ENCODE measurements at regions not wholly inside any gene's neighbourhood (a gene's known extent, or its start where the extent isn't known, plus 50 kb on each side); places are given as distances from the start of the nearest gene placed in this dataset.
A peak's percentile ranks its signal among the peaks of the same experiment; 100 is the strongest.

DNA sequence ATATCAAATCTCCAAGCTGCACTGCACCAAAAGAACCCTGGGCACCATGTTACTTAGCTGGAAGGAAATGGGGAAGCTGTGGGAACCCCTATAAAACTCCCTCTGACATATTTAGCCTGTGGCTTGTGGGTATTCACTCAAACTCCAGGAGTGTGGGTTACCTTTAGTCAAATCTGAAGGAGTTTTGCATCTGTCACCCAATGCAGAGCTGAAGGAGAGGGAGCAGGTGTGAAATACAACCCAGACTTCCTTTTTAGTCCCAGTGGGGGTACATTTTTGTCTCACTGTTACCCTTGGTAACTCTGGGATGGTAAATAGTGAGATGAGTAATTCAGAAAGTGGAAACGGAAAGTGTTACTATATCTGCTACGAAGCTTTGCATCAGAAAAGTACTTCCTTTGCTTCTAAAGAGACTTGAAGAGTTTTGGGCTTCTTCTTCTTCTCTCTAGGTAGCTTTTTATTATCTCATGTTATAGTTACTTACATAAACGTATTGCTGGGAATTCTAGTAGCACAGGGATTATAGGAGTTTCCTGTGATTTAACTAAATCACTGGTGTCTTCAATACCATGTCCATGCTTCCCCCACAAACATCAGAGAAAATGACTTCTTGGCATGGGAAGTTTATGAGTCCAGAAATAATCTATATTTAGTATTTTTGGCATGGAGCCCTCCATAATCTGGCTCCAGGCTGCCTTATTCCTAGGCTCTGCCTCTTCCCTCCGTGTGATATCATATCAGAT lies 105.9 kb downstream of the AKAP11 start (continued):
- TF ChIP-seq STAT1 (conservative IDR thresholded peaks at IDR 0.05) (peak; percentile 13; the same call in 1 of the 2 replicates), ZBED1 (IDR thresholded peaks at IDR 0.05; ENCODE audit: borderline replicate concordance) (peak; percentile 97), RFX5 (IDR thresholded peaks at IDR 0.05; ENCODE audit: low read depth, low read length) (no peak), BMI1 (IDR thresholded peaks at IDR 0.05; ENCODE audit: borderline replicate concordance) (peak; percentile 98), MYC (IDR thresholded peaks at IDR 0.05; ENCODE audit: insufficient read depth, insufficient read length, insufficient replicate concordance, low read length, severe bottlenecking) (no peak), SRF (IDR thresholded peaks at IDR 0.05; ENCODE audit: low read depth in 2 of 2, low read length in 2 of 2) (peak; percentile 15 to 77; a peak in 2 of 4 replicates), RB1 (IDR thresholded peaks at IDR 0.05; ENCODE audit: borderline replicate concordance) (peak; percentile 34; the same call in 1 of the 2 replicates), SMAD5 (IDR thresholded peaks at IDR 0.05; ENCODE audit: low read depth) (no peak), PML (IDR thresholded peaks at IDR 0.05; ENCODE audit: low read length) (peak; percentile 31; the same call in 1 of the 2 replicates), SIN3A (IDR thresholded peaks at IDR 0.05; ENCODE audit: low read depth, low read length) (no peak), HDAC6 (IDR thresholded peaks at IDR 0.05; ENCODE audit: unreplicated experiment) (no peak), NBN (IDR thresholded peaks at IDR 0.05) (peak; percentile 95), CREB1 (IDR thresholded peaks at IDR 0.05; ENCODE audit: low read depth) (peak; percentile 93), KAT2A (conservative IDR thresholded peaks at IDR 0.05; ENCODE audit: control insufficient read depth, low read depth, low read length) (no peak), ZNF24 (IDR thresholded peaks at IDR 0.05) (peak; percentile 85), SMC3 (IDR thresholded peaks at IDR 0.05; ENCODE audit: borderline replicate concordance, low read length) (peak; percentile 4; the same call in 1 of the 2 replicates), CBX3 (IDR thresholded peaks at IDR 0.05; ENCODE audit: borderline replicate concordance, low read depth) (no peak)
- TF ChIP-seq, protein P1, sequence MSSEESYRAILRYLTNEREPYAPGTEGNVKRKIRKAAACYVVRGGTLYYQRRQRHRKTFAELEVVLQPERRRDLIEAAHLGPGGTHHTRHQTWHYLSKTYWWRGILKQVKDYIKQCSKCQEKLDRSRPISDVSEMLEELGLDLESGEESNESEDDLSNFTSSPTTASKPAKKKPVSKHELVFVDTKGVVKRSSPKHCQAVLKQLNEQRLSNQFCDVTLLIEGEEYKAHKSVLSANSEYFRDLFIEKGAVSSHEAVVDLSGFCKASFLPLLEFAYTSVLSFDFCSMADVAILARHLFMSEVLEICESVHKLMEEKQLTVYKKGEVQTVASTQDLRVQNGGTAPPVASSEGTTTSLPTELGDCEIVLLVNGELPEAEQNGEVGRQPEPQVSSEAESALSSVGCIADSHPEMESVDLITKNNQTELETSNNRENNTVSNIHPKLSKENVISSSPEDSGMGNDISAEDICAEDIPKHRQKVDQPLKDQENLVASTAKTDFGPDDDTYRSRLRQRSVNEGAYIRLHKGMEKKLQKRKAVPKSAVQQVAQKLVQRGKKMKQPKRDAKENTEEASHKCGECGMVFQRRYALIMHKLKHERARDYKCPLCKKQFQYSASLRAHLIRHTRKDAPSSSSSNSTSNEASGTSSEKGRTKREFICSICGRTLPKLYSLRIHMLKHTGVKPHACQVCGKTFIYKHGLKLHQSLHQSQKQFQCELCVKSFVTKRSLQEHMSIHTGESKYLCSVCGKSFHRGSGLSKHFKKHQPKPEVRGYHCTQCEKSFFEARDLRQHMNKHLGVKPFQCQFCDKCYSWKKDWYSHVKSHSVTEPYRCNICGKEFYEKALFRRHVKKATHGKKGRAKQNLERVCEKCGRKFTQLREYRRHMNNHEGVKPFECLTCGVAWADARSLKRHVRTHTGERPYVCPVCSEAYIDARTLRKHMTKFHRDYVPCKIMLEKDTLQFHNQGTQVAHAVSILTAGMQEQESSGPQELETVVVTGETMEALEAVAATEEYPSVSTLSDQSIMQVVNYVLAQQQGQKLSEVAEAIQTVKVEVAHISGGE (CRISPR knock-in tag; IDR thresholded peaks at IDR 0.05) = no peak
- TF ChIP-seq, protein P2, sequence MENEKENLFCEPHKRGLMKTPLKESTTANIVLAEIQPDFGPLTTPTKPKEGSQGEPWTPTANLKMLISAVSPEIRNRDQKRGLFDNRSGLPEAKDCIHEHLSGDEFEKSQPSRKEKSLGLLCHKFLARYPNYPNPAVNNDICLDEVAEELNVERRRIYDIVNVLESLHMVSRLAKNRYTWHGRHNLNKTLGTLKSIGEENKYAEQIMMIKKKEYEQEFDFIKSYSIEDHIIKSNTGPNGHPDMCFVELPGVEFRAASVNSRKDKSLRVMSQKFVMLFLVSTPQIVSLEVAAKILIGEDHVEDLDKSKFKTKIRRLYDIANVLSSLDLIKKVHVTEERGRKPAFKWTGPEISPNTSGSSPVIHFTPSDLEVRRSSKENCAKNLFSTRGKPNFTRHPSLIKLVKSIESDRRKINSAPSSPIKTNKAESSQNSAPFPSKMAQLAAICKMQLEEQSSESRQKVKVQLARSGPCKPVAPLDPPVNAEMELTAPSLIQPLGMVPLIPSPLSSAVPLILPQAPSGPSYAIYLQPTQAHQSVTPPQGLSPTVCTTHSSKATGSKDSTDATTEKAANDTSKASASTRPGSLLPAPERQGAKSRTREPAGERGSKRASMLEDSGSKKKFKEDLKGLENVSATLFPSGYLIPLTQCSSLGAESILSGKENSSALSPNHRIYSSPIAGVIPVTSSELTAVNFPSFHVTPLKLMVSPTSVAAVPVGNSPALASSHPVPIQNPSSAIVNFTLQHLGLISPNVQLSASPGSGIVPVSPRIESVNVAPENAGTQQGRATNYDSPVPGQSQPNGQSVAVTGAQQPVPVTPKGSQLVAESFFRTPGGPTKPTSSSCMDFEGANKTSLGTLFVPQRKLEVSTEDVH (IDR thresholded peaks at IDR 0.05; ENCODE audit: low read depth, partially characterized antibody) = peak; percentile 48
- TF ChIP-seq, protein P3, sequence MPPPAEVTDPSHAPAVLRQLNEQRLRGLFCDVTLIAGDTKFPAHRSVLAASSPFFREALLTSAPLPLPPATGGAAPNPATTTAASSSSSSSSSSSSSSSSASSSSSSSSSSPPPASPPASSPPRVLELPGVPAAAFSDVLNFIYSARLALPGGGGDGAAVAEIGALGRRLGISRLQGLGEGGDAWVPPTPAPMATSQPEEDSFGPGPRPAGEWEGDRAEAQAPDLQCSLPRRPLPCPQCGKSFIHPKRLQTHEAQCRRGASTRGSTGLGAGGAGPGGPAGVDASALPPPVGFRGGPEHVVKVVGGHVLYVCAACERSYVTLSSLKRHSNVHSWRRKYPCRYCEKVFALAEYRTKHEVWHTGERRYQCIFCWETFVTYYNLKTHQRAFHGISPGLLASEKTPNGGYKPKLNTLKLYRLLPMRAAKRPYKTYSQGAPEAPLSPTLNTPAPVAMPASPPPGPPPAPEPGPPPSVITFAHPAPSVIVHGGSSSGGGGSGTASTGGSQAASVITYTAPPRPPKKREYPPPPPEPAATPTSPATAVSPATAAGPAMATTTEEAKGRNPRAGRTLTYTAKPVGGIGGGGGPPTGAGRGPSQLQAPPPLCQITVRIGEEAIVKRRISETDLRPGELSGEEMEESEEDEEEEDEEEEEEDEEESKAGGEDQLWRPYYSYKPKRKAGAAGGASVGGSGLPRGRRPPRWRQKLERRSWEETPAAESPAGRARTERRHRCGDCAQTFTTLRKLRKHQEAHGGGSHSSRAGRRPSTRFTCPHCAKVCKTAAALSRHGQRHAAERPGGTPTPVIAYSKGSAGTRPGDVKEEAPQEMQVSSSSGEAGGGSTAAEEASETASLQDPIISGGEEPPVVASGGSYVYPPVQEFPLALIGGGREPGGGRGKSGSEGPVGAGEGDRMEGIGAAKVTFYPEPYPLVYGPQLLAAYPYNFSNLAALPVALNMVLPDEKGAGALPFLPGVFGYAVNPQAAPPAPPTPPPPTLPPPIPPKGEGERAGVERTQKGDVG (CRISPR knock-in tag; IDR thresholded peaks at IDR 0.05) = no peak
